HCT116 (cell line): ENCODE measurements at regions not wholly inside any gene's neighbourhood (a gene's known extent, or its start where the extent isn't known, plus 50 kb on each side); places are given as distances from the start of the nearest gene placed in this dataset.

Source experiments
- ATAC-seq: fragments of 200-7000 bp; cut with Tn5 transposase; 2 replicates; pipeline ENCODE4 v1.9.1; 2020; ENCODE audit warnings: mild to moderate bottlenecking, moderate library complexity
- BruUV-seq: library from RNA; stranded (reverse); fragments of 400-500 nt; replicated peaks from 2 replicates; lab custom pipeline; 2021; lab: Mats Ljungman, UMichigan
- CTCF ChIA-PET: fragments of 300-600 bp; sonication (Branson Sonifier 250); formaldehyde crosslinking; loops from one replicate; lab custom pipeline; 2021; ENCODE audit warnings: antibody characterized with exemption; lab: Charles Lee
- POLR2A ChIA-PET: fragments of 300-600, 350-600 bp; sonication (Branson Sonifier 250); formaldehyde crosslinking; loops from one replicate; lab custom pipeline; 2021; ENCODE audit warnings: antibody characterized with exemption; lab: Charles Lee
- RAD21 ChIA-PET, 2 experiments: fragments of 300-600 bp; sonication (Branson Sonifier 250); formaldehyde crosslinking; loops; one replicate each; lab custom pipeline; 2023; ENCODE audit warnings: low total read pairs in 2 of 2; ENCODE audit not compliant: uncharacterized antibody in 2 of 2, unreplicated experiment in 2 of 2, low non-redundant PET in 1 of 2; lab: Charles Lee
- DNase-seq: peaks from one replicate; pipeline ENCODE4 v3.0.0-alpha.2; 2010; ENCODE audit warnings: low read depth, low spot score
- H2AFZ ChIP-seq: fragments of 200-600 bp; shearing (Covaris generic), sonication (generic); 2 replicates; pipeline ENCODE4 v1.6.1; 2017; ENCODE audit warnings: low read depth, mixed run types, mixed read lengths, antibody characterized with exemption, low read length; ENCODE audit not compliant: poor library complexity, severe bottlenecking
- H3K27ac ChIP-seq: 2 replicates; pipeline ENCODE4 v1.5.1; 2012; ENCODE audit warnings: low read depth, low read length
- H3K27me3 ChIP-seq: fragments of 200-600 bp; sonication (generic); 2 replicates; pipeline ENCODE4 v1.6.1; 2016; ENCODE audit warnings: mixed run types, low read length, mixed read lengths; ENCODE audit not compliant: insufficient read depth
- H3K36me3 ChIP-seq, 2 experiments: fragments of 200-500 bp in 1 of 2; fragments of 200-600 bp in 1 of 2; sonication (Bioruptor generic) in 1 of 2; sonication (generic) in 1 of 2; 2 replicates each; pipeline versions ENCODE4 v1.5.1 to v1.6.1; 2014 to 2016; ENCODE audit warnings: low read length in 2 of 2, inconsistent platforms in 1 of 2, mixed read lengths in 1 of 2, mixed run types in 1 of 2; ENCODE audit not compliant: insufficient read depth in 2 of 2, control insufficient read depth in 1 of 2
- H3K4me1 ChIP-seq, 2 experiments: fragments of 200-600 bp in 1 of 2; sonication (generic) in 1 of 2; 2 replicates each; pipeline versions ENCODE4 v1.5.1 to v1.6.1; 2012 to 2017; ENCODE audit warnings: low read length in 2 of 2, inconsistent platforms in 1 of 2, mild to moderate bottlenecking in 1 of 2, mixed read lengths in 1 of 2, mixed run types in 1 of 2, moderate library complexity in 1 of 2; ENCODE audit not compliant: insufficient read depth in 2 of 2, control insufficient read depth in 1 of 2
- H3K4me2 ChIP-seq: fragments of 200-600 bp; sonication (generic); 2 replicates; pipeline ENCODE4 v1.6.1; 2017; ENCODE audit warnings: mixed run types, low read length, mixed read lengths
- H3K4me3 ChIP-seq, 2 experiments: fragments of 200-600 bp in 1 of 2; sonication (generic) in 1 of 2; replicated peaks in 1 of 2; 2 replicates each; pipeline ENCODE4 v1.5.1; 2011 to 2016; ENCODE audit warnings: low read length in 2 of 2, control low read depth in 1 of 2, low read depth in 1 of 2, mild to moderate bottlenecking in 1 of 2, mixed read lengths in 1 of 2, mixed run types in 1 of 2
- H3K79me2 ChIP-seq: fragments of 200-600 bp; sonication (generic); 2 replicates; pipeline ENCODE4 v1.6.1; 2017; ENCODE audit warnings: mild to moderate bottlenecking, mixed run types, low read length, moderate library complexity, mixed read lengths; ENCODE audit not compliant: insufficient read depth
- H3K9ac ChIP-seq: fragments of 200-600 bp; sonication (generic); 2 replicates; pipeline ENCODE4 v1.6.1; 2016; ENCODE audit warnings: low read length, mixed read lengths
- H3K9me2 ChIP-seq: fragments of 200-600 bp; sonication (generic), shearing (Covaris generic); 2 replicates; pipeline ENCODE4 v1.6.1; 2017; ENCODE audit warnings: mixed run types, mild to moderate bottlenecking, moderate library complexity; ENCODE audit not compliant: insufficient read depth
- H3K9me3 ChIP-seq, 2 experiments: fragments of 200-500 bp in 1 of 2; fragments of 200-600 bp in 1 of 2; sonication (Bioruptor generic) in 1 of 2; sonication (generic) in 1 of 2; 2 replicates each; pipeline ENCODE4 v1.6.1; 2014 to 2017; ENCODE audit warnings: low read length in 2 of 2, mixed read lengths in 2 of 2, inconsistent platforms in 1 of 2, low read depth in 1 of 2, mild to moderate bottlenecking in 1 of 2, mixed run types in 1 of 2, moderate library complexity in 1 of 2; ENCODE audit not compliant: control insufficient read depth in 1 of 2, insufficient read depth in 1 of 2
- H4K20me1 ChIP-seq: fragments of 200-600 bp; sonication (generic), shearing (Covaris generic); 2 replicates; pipeline ENCODE4 v1.6.1; 2017; ENCODE audit warnings: mixed run types, mild to moderate bottlenecking, moderate library complexity; ENCODE audit not compliant: insufficient read depth
- CBX3 ChIP-seq: IDR thresholded peaks from 2 replicates; pipeline ENCODE4 v1.6.1; 2012; ENCODE audit warnings: low read depth
- CEBPB ChIP-seq: IDR thresholded peaks from 2 replicates; pipeline ENCODE4 v1.6.1; 2012; ENCODE audit warnings: low read depth
- CTCF ChIP-seq, 3 experiments: fragments of 200-600 bp in 1 of 3; sonication (generic) in 1 of 3; IDR thresholded peaks in 2 of 3; conservative IDR thresholded peaks in 1 of 3; 2 replicates each; pipeline ENCODE4 v1.5.1; 2012 to 2017; ENCODE audit warnings: low read depth in 2 of 3, low read length in 2 of 3, antibody characterized with exemption in 1 of 3, borderline replicate concordance in 1 of 3, control low read depth in 1 of 3, mild to moderate bottlenecking in 1 of 3, mixed read lengths in 1 of 3, mixed run types in 1 of 3, moderate library complexity in 1 of 3; ENCODE audit not compliant: insufficient read depth in 1 of 3
- EZH2 ChIP-seq: fragments of 200-600 bp; sonication (generic); IDR thresholded peaks from 2 replicates; pipeline ENCODE4 v1.6.1; 2017; ENCODE audit warnings: antibody characterized with exemption, mixed run types
- EZH2phosphoT487 ChIP-seq: fragments of 200-600 bp; IDR thresholded peaks from 2 replicates; pipeline ENCODE4 v1.6.1; 2018; ENCODE audit warnings: antibody characterized with exemption, borderline replicate concordance
- FOSL1 ChIP-seq: IDR thresholded peaks from 2 replicates; pipeline ENCODE4 v1.6.1; 2012; ENCODE audit warnings: low read depth
- JUND ChIP-seq: IDR thresholded peaks from 2 replicates; pipeline ENCODE4 v1.6.1; 2012
- POLR2A ChIP-seq: IDR thresholded peaks from 2 replicates; pipeline ENCODE4 v1.7.0; 2011; ENCODE audit warnings: borderline replicate concordance; ENCODE audit not compliant: insufficient read depth, insufficient read length; ENCODE audit errors: extremely low read depth
- POLR2AphosphoS5 ChIP-seq: IDR thresholded peaks from 2 replicates; pipeline ENCODE4 v1.6.1; 2011; ENCODE audit warnings: mild to moderate bottlenecking, low read depth, low read length, moderate library complexity
- RAD21 ChIP-seq: IDR thresholded peaks from 2 replicates; pipeline ENCODE4 v1.6.1; 2012; ENCODE audit warnings: low read depth, mild to moderate bottlenecking
- SIN3A ChIP-seq: IDR thresholded peaks from 2 replicates; pipeline ENCODE4 v1.6.1; 2012; ENCODE audit warnings: low read depth
- SP1 ChIP-seq: IDR thresholded peaks from 2 replicates; pipeline ENCODE4 v1.6.1; 2012; ENCODE audit warnings: low read depth
- TCF7L2 ChIP-seq: IDR thresholded peaks from 2 replicates; pipeline ENCODE4 v1.7.0; 2011; ENCODE audit warnings: borderline replicate concordance, inconsistent platforms; ENCODE audit not compliant: insufficient read depth, insufficient read length; ENCODE audit errors: extremely low read depth
- YY1 ChIP-seq: IDR thresholded peaks from 2 replicates; pipeline ENCODE4 v1.6.1; 2011; ENCODE audit warnings: low read length, low read depth, moderate library complexity, mild to moderate bottlenecking; ENCODE audit not compliant: insufficient replicate concordance; ENCODE audit errors: extremely low read depth
- ZFX ChIP-seq: fragments of 450-650 bp; IDR thresholded peaks from 2 replicates; pipeline ENCODE4 v1.6.1; 2017
- ZNF274 ChIP-seq: fragments of 200-500 bp; sonication (Bioruptor generic); IDR thresholded peaks from 2 replicates; pipeline ENCODE4 v1.6.1; 2014; ENCODE audit warnings: mild to moderate bottlenecking, low read depth, low read length, inconsistent platforms
- intact Hi-C: fragments of 100-400 bp; cut with micrococcal nuclease; formaldehyde crosslinking; loops from 2 replicates; pipeline ENCODE4 v1.10.0; 2022
- TF ChIP-seq, protein P1 (sequence below): IDR thresholded peaks from 2 replicates; pipeline ENCODE4 v1.6.1; 2012
- TF ChIP-seq, protein P2 (sequence below): IDR thresholded peaks from 2 replicates; pipeline ENCODE4 v1.6.1; 2012

- no peak overlapping the region for H3K4me3 ChIP-seq
- no peak overlapping the region for H3K27ac ChIP-seq
- H3K27me3 ChIP-seq: no peaks in the 10 kb centered on the region; the same call in 1 of the 2 replicates
- CTCF ChIA-PET: no interaction called here
- intact Hi-C loops: no loop called here
- ATAC-seq (no peak), DNase-seq (no peak)
- H3K9me3 ChIP-seq: no peaks in the 10 kb centered on the region
- no peak for TF ChIP-seq RAD21
- no peak for TF ChIP-seq CEBPB
- TF ChIP-seq YY1: no peak
- TF ChIP-seq, protein P1, sequence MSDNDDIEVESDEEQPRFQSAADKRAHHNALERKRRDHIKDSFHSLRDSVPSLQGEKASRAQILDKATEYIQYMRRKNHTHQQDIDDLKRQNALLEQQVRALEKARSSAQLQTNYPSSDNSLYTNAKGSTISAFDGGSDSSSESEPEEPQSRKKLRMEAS: no peak
- TF ChIP-seq EZH2phosphoT487: no peak
- TF ChIP-seq ZFX: no peak
- no peak for TF ChIP-seq EZH2
- TF ChIP-seq JUND: no peak
- no peak for TF ChIP-seq FOSL1
- TF ChIP-seq TCF7L2: no peak
- no peak for TF ChIP-seq SP1
- TF ChIP-seq, protein P2, sequence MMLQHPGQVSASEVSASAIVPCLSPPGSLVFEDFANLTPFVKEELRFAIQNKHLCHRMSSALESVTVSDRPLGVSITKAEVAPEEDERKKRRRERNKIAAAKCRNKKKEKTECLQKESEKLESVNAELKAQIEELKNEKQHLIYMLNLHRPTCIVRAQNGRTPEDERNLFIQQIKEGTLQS: no peak
- TF ChIP-seq CBX3: no peak
- no peak for TF ChIP-seq SIN3A
- no peak for TF ChIP-seq POLR2A
- TF ChIP-seq ZNF274: no peak
- no peak for TF ChIP-seq CTCF (IDR thresholded peaks at IDR 0.05 in 2 of 3, conservative IDR thresholded peaks at IDR 0.05 in 1 of 3; ENCODE audit: borderline replicate concordance in 1 of 3, insufficient read depth in 1 of 3, low read depth in 2 of 3, low read length in 2 of 3)
- no peak for TF ChIP-seq POLR2AphosphoS5
- POLR2A ChIA-PET: no interaction called here
- RAD21 ChIA-PET: no interaction called here
- BruUV-seq: no TSS peak
- H3K4me1 ChIP-seq: no peaks in the 10 kb centered on the region
- H3K36me3 ChIP-seq: no peaks in the 10 kb centered on the region
- no peak overlapping the region for H3K9ac ChIP-seq
- no peaks in the 10 kb centered on the region for H3K79me2 ChIP-seq
- no peak overlapping the region for H3K4me2 ChIP-seq
- no peaks in the 10 kb centered on the region for H3K9me2 ChIP-seq
- H2AFZ ChIP-seq: no peak overlapping the region
- no peaks in the 10 kb centered on the region for H4K20me1 ChIP-seq
These were observed 128.9 kb downstream of the MTPAP start for GRCh38 chr10:30219971-30220751.
